ENCODE measurements at regions not wholly inside any gene's neighbourhood (a gene's known extent, or its start where the extent isn't known, plus 50 kb on each side); places are given as distances from the start of the nearest gene placed in this dataset.
A peak's percentile ranks its signal among the peaks of the same experiment; 100 is the strongest.
"Not testable (repeated sequence)": the region's sequence is repeated elsewhere in the genome, so short reads cannot be mapped to it uniquely, and the experiment has no call there.

DNA sequence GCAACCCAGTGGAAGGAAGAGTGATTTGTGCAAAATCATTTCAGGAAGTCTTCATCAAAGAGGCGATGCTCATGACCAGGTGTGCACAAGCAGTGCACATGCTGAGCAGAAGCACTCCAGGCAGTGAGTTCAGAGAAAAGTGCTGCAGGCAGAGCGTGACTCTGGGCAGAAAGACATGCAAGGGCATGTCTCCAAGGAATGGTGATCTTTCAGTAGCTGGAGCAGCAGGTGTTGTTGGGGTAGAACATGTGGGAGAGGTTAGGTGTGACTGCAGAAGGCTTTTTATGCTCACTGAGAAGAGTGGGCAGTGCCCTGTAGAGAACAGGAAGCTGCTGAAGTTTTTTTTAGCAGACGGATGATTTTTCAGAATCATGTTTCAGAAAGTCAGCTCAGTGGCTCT is 545.4 kb upstream of the TLE4 start:
- DNase-seq: peak; percentile 50

DNA sequence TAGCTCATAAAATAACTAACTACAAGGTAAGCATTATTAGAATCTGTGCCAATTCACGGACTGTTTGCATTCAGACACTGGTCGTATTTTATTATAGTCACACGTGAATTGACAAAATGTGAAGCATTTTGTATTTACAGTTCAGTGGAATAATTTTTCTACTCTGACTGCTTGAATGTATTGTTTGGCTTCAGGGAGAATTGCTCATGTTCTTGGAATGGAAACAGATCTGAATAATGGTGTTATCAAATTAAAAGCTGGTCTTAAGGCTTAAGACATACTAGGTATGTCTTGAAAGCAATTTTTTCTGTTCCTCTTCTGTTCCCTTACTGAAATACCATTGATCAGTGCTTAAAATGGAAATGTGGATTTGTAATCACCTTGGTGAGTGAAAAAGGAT is 543.7 kb upstream of the TLE4 start:
- DNase-seq: no peak

DNA sequence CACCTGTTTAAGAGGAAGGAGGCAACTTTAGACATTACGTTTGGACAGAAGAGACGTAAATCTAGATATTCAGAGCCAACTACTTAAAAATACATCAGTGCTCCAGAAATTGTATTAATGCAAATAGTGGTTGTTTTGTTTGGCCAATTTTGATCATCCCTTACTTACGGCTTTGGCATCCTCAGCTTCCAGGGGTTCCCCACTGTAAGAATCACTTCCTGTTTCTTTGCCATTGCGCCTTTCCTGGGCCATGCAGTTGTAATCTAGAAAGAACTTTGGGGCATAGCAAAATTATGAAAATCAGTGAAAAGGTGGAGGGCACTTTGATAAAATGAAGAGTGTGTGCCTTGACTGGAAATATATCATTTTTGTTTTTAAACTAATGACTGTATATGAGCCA is 537.2 kb upstream of the TLE4 start:
- no peak for DNase-seq

DNA sequence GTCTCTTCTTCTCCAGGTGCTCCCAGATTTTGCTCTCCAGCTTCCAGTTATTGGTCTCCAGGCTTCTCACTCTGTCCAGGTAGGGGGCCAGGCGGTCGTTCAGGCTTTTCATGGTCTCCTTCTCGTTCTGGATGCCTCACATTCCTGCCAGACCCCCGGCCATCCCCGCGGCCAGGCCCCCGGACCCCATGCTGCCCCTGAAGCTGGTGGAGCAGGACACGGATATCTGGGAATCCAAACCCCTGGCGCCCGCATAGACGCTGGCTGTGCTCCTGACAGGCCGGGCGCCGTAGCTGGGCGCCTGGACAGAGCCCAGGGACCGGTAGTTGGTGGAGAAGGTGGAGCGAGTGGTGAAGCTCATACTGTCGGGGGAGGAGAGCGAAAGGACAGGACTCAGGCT is 534.4 kb upstream of the TLE4 start:
- DNase-seq: no peak

DNA sequence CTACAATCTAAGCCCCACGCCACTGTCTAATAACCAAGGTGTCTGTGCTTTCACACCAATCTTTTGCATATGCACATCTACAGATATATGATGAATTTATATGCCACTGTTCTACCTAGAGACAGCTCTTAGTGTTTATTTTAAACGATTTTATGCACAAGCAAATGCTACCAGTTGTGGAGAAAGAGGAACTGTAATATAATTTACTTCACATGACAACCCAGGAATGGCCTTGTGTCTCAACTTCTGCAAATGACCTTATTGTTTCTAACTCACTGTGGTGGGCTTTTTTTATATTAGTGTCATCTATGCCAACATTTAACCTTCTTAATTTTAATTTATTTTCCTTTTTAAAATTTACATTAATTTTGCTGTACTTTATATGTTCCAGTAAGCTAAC is 531.1 kb upstream of the TLE4 start:
- no peak for DNase-seq

DNA sequence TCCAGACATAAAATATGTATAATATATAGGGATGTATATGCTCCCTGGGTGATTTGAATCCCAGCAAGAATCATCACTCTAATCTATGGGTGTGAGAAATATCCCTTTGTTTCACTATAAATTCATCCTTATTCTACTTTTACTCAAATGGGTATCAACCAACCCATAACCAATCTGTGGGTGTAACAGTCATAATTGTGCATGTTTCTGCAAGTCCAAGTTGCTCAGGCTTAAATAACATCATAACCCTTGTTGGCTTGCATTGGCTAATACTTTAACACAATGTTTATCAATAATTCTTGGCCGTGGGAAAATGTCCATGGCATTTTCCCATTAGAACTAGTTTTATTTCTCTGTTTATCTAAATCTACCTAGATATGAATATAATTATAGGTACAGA is 530.5 kb upstream of the TLE4 start:
- no peak for DNase-seq

DNA sequence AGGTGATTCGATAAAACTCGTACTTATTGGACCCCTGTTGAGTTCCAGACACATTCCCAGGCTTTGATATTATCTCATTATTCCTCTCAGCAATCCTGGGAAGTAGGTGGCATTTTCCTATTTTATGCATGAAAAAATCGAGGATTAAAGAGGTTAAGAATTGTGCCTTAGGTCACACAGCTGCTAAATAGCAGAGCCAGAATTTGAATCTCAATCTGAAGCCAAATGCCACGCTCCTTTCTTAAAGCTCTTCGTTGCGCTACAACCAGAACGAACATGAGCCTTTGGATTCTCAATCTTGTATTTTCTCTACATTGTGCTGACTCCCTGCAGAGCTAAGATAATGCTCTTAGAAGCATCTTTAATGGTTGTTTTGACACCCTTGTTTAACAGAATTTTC is 527.8 kb upstream of the TLE4 start:
- no peak for DNase-seq

DNA sequence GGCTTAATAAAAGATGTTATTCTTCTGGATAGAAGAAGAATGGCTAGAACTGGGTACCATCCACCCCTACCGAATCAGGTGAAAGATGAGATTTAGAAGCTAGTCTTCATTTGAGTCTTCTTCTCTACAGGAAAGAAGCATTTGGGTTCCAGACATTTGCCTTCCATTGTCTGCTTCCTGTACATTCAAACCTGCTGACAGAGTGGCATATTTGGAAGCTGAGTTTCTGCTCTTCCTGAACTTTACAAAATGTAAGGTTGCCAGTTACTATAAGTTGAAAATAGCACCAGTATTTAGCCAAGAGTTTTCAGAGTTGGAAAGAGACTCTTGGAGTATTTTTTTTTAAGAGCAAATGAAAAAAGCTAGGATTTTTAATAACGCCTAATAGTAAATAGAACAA is 525.4 kb upstream of the TLE4 start:
- no peak for DNase-seq

DNA sequence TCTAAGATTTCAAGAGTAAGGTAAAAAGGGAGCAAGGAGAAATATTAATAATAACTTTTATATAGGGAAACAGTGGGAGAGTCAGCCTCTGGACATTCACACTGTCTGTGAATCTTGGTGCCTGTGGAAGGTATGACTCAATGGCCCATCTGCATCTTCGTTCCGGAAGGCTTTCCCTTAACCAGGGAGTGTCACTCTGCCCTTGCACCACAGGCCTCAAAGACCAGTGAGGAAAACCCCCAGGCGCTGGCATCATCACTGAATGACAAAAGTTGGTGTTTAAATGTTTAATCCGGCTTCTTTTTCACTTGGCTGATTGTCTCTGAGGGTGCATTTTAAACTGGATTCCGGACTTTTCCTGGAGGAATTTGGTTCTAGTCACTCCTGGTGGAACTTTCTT is 522.4 kb upstream of the TLE4 start:
- no peak for DNase-seq

DNA sequence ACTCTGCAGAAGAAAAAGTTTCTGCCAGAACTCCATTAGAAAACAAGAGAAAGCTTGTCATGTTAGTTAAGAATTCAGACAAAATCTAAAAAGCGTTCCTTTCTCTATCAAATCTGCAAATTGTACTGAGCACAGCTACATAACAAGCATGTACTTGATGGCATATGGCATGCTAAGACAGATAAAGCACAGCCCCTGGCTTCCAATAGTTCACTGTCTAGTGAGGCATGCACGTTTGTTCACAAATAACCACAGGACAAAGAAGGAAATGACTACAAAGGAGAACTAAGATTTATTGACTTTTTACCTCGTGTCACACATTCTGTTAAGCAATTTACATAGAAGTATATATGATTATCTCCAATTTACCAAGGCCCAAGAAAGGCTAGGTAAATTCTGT is 518.2 kb upstream of the TLE4 start:
- no peak for DNase-seq

DNA sequence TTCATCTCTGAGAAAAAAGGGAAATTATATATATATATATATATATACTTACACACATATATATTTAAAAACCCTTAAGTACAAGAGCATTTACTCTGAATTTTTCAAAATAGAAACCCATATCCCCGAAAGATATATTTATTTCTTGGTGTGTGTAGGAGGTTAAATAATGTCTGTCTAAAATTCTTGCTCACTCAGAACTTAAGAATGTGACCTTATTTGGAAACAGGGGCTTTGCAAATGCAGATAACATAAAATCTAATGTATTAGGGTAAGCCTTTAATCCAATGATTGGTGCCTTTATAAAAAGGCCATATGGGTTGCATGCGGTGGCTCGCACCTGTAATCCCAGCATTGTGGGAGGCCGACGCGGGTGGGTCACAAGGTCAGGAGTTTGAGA is 517.3 kb upstream of the TLE4 start:
- no peak for DNase-seq

DNA sequence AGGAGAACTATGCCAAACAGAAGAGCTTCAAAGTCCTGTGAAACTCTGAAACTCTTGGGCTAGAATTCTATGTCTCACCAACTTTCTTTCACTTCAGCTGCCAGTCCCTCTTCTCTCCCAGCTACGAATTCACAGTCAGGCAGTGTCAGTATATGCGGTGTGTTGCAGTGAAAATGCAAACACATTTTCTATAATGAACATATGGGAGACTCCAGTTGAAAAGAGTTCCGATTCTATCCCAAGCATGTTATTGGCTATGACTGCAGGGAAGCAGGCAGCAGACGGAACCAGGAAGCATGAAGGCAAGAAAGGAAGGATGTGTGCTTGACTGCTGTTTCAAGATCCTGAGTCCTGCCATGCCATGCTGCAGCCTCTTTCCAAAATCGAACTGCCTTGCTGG is 515.7 kb upstream of the TLE4 start:
- no peak for DNase-seq

DNA sequence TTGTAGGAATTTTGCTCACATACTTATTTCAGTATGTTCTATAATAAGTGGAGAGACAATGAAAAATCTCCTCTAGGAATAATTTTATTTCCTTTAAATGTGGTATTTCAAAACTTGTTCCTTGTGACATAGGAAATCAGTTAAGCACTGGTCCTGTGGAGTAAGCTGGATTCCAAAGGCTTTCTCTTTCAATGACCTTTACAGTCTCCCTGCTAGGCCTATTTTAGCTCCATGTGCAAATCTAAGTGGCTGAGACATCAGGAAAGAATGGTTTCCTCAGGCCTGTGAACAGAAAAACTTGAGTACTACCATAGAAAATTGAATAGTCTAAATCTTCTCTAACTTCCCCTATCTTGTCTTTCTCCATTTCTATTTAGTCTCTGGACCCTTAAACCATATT is 514.2 kb upstream of the TLE4 start:
- DNase-seq: no peak

DNA sequence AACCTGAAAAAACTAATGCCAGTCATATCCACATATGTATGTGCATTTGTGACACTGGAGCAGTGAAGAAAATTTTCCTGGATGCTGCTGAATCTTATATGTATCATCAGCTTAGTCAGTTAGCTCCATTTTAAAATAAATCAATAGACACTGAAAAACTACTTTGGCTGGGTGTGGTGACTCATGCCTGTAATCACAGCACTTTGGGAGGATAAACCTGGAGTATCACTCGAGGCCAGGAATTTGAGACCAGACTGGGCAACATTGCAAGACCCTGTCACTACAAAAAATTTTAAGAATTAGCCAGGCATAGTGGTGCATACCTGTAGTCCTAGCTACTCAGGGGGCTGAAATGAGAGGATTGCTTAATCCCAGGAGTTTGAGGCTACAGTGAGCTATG is 511.0 kb upstream of the TLE4 start:
- no peak for DNase-seq

DNA sequence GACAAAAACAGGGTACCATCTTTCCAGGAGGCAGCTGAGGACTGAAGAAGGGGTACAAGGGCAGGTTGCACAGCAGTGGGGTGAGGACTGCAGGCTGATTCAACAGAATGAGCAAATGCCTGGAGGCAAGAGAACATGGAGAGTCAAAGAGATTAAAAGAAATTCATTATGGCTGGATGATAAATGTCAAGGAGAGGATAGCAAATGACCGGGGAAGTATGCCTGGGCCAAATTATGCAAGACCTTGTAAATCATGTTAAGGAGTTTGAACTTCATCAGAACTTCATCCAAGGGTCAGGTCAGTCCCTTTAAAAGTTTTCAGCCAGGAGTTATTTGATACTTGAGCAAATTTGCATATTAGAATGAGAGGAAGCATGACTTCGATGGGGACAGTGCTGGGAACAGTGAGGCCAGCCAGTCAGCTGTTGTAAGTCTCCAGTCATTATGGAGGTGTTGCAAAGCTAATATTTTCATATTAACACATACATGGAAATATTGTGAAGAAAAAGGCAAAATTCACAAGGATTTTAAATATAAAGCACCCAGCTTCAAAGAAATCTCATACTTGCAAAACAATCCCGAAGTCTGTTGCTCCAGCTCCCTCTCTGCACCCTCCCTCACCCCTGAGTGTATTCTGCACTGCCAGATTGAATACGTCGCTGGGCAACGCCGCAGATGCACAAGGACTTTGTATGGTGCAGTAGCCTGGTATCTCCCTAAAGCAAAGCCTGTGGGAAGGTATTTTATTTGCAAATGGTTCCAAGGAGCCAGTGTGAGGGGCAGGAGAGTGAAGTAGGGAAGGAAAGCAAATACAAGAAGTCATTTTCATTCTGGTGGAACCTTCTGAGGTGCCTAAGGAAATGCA is 509.8 kb upstream of the TLE4 start:
- no peak for DNase-seq

DNA sequence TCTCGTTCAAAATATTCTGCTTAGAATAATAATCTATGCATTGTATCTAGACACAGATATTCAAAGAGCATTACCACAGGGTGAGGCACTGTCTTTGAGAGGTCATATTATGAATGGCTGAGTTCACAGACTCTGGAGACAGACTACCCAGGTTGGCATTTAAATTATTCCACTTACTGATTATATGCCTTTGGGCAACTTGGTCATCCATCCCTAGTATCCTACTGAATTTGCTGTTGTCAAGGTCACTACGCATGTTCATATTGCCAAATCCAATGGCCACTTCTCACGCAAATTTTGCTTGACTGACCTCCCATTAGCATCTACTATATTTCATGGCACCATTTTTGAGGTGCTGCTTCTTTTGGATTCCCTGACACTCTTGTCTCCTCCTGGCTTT is 498.6 kb upstream of the TLE4 start:
- no peak for DNase-seq

DNA sequence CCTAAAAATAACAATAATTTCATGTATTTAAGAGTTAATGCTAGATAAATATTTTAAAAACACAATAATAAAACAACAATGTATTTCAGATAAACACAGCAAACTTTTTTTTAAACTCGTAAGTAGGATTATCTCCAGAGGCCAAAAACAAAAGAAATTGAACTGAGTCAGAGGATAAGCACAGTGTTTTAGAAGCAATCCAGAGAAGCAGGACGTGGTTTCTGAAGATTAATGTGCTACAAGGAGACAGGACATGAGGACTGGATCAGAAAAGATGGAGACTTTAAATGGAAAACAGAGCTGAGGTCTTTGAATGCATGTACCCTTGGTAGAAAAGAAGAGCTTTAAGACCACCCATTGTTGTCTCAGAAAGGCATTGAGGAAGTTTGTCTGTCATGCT is 491.2 kb upstream of the TLE4 start:
- DNase-seq: no peak

DNA sequence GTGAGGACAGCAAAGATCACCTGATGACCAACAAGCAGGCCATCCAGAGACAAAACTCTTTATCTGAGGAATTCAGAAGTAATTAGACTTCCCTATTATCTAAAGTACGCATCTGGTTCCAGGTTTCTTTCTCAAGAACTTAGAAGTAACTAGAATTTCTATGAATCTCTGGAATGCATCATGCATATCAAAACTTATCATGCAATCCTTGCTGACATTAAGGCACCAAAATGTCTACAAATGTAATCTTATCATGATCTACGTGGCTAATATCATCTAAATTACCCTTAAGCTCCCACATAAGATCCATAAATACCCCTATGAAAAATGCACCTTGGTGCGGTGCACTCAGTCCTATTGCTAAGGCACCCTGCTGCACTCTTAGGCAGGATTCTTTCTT is 488.1 kb upstream of the TLE4 start:
- no peak for DNase-seq

DNA sequence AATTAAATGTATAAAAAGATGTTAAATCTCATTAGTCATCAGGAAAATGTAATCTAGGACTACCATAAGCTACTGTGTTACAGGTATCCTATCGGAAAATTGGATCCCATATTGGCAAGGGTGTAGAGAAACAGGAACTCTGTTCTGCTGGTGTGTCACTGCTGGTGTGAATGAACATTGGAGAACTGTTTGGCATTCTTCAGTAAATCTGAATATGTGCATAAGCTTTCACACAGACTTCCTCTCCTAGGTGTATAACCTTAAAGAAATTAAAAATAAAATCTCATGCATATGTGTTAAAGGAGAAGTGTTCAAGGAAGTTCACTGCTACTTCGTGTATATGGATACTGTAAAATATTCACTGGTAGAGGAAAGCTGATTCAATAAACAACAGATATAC is 484.6 kb upstream of the TLE4 start:
- DNase-seq: no peak

DNA sequence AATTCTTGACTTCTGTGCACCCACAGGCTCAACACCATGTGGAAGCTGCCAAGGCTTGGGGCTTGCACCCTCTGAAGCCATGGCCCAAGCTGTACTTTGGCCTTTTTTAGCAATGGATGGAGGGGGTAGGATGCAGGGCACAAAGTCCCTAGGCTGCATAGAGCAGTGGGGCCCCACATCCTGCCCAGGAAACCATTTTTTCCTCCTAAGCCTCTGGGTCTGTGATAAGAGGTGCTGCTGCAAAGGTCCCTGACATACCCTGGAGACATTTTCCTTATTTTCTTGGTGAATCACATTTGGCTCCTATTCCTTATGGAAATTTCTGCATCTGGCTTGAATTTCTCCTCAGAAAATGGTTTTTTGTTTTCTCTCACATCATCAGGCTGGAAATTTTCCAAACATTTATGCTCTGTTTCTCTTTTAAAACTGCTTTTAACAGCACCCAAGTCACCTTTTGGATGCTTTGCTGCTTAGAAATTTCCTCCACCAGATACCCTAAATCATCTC is 482.7 kb upstream of the TLE4 start:
- no peak for DNase-seq

DNA sequence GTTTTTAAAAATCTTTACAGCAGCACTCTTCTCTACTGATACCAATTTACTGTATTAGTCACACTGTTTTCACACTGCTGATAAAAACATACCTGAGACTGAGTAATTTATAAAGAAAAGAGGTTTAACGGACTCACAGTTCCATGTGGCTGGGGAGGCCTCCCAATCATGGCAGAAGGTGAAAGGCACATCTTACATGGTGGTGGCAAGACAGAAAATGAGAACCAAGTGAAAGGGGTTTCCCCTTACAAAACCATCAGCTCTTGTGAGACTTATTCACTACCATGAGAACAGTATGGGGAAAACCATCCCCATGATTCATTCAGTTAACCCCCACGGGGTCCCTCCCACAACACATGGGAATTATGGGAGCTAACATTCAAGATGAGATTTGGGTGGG is 481.9 kb upstream of the TLE4 start:
- DNase-seq: not testable (repeated sequence)

DNA sequence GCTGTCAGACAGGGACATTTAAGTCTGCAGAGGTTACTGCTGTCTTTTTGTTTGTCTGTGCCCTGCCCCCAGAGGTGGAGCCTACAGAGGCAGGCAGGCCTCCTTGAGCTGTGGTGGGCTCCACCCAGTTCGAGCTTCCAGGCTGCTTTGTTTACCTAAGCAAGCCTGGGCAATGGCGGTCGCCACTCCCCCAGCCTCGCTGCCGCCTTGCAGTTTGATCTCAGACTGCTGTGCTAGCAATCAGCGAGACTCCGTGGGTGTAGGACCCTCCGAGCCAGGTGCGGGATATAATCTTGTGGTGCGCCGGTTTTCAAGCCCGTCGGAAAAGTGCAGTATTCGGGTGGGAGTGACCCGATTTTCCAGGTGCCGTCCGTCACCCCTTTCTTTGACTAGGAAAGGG is 468.5 kb upstream of the TLE4 start:
- DNase-seq: not testable (repeated sequence)

DNA sequence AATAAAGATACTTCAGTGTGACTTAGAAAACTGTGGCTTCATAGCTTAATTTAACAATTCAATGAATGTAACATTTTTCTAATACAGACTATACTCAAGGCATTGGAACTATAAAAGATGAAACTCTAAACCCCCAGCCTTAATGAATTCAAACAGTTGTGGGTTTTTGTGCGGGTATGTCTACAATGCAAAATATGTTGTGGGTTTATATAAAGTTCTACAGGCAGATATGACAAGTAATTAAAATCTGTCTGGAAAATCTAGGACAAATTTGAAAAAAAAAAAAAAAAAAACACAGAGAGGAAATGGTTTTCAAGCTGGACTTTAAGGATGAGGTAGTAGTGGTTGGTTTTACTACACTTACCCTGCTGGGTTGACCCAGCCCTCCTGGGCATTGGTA is 467.5 kb upstream of the TLE4 start:
- DNase-seq: no peak

DNA sequence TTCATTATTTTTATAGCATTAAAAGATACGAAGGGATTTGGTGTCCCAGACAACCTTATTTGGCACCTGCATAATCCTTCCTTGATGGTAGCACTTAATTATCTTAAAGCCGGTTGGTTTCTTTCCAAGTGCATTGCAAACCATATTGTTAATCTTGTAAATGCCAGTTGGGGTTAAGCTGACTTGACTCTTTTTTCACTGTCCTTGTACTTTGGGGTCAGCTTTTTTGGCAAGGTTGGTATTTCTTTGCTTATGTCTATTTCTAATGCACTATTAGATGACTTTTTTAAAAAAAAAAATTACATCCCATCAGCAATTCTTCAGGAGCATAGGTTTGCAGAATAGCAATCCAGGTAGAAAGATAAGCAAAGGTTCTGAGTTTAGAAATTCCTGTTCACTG is 466.8 kb upstream of the TLE4 start:
- no peak for DNase-seq
